ENCODE measurements at regions not wholly inside any gene's neighbourhood (a gene's known extent, or its start where the extent isn't known, plus 50 kb on each side); places are given as distances from the start of the nearest gene placed in this dataset.

- Histone ChIP-seq H3K36me3 (ENCODE audit: control insufficient read depth, insufficient read depth, low read length, severe bottlenecking) (no peaks in the 10 kb centered on the region), H3K9ac (ENCODE audit: low read length) (peak overlapping the region; percentile 21), H3K4me1 (ENCODE audit: control insufficient read depth, insufficient read depth, low read length) (peaks cover 6% of the 10 kb centered on the region), H3K9me3 (ENCODE audit: control insufficient read depth, low read length) (no peaks in the 10 kb centered on the region), H3K4me3 (ENCODE audit: low read length) (peak overlapping the region; percentile 45), H3K27me3 (replicated peaks; ENCODE audit: control insufficient read depth, insufficient read depth, low read length) (peaks cover 6% of the 10 kb centered on the region)
- DNase-seq (ENCODE audit: low read depth) = peak; percentile 67
Observed at GRCh38 chr18:76697441-76697901, 124.9 kb upstream of the ZNF236 start.

DNA sequence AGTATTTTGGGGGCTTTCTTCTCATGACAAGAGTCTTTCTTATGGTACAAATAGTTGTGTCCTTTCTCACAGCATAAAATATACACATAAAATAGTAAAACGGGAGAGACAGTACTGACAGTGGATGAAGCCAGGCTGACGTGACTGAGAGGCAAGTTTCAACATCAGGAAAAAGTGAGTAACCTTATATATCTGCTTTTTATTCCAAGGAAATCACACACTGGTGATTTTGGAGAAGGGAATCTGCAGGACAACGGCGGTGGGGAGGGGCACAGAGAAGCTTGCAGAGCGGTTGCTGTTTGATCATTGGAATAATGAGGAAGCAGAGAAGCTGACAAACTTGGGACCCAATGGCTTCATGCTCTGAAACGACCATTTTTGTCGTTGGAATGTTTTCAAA lies 130.6 kb upstream of the ZNF236 start:
- no peak overlapping the region for H3K9ac ChIP-seq (ENCODE audit: low read length)
- H3K27me3 ChIP-seq (replicated peaks; ENCODE audit: control insufficient read depth, insufficient read depth, low read length) = peaks cover 21% of the 10 kb centered on the region
- no peaks in the 10 kb centered on the region for H3K9me3 ChIP-seq (ENCODE audit: control insufficient read depth, low read length)
- peak; percentile 70 for DNase-seq (ENCODE audit: low read depth)
- H3K4me1 ChIP-seq (ENCODE audit: control insufficient read depth, insufficient read depth, low read length) = peaks cover 10% of the 10 kb centered on the region
- peak overlapping the region; percentile 16 for H3K4me3 ChIP-seq (ENCODE audit: low read length)
- H3K36me3 ChIP-seq (ENCODE audit: control insufficient read depth, insufficient read depth, low read length, severe bottlenecking) = no peaks in the 10 kb centered on the region

GRCh38 chr18:76689646-76690264 lies 132.6 kb upstream of the ZNF236 start:
- H3K27me3 ChIP-seq (replicated peaks; ENCODE audit: control insufficient read depth, insufficient read depth, low read length) = peaks cover 21% of the 10 kb centered on the region

DNA sequence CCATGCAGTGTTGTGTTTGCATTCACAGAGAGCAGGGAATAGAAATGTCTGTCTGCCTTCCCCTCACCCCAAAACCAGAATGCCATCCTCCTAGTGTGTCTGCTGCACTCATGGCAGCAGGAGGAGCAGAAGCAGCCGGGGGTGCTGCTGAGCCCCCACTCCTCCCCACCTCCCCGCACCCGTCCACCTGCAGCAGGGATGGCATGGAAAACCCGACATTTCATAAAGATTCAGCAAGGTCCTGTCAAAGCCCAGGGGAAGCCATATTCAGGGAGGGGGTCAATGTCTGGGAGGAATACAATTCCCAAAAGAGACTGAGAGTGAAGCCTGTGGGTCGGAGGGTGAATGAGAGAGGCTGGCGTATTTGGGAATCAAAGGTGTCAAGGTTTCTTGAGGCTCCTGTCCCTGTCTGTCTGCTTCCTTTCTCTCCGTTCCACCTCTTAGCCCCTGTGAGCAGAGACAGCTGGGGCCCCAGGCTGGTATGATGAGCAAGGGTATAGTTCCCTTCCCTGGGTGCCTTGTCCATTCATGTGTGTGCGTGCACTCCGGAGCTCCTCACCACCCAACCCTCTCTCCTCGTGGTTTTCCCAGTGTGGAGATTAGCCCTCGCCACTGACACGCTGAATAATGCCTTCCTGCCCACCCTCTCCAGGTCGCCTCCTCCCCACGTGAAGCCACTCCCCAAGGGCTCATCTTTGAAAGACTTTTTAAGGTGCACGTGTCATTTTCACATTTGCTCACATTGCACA lies 133.5 kb upstream of the ZNF236 start:
- no peak overlapping the region for H3K4me3 ChIP-seq (ENCODE audit: low read length)
- no peaks in the 10 kb centered on the region for H3K9me3 ChIP-seq (ENCODE audit: control insufficient read depth, low read length)

More at GRCh38 chr18:76689646-76690264, 132.6 kb upstream of the ZNF236 start:
- Histone ChIP-seq H3K9me3 (ENCODE audit: control insufficient read depth, low read length) (no peaks in the 10 kb centered on the region), H3K4me1 (ENCODE audit: control insufficient read depth, insufficient read depth, low read length) (peaks cover 14% of the 10 kb centered on the region), H3K9ac (ENCODE audit: low read length) (no peak overlapping the region), H3K4me3 (ENCODE audit: low read length) (no peak overlapping the region), H3K36me3 (ENCODE audit: control insufficient read depth, insufficient read depth, low read length, severe bottlenecking) (no peaks in the 10 kb centered on the region)
- no peak for DNase-seq (ENCODE audit: low read depth)

GRCh38 chr18:76687304-76687962 lies 134.9 kb upstream of the ZNF236 start:
- H3K4me3 ChIP-seq (ENCODE audit: low read length) = no peak overlapping the region
- H3K36me3 ChIP-seq (ENCODE audit: control insufficient read depth, insufficient read depth, low read length, severe bottlenecking) = no peaks in the 10 kb centered on the region
- peaks cover 14% of the 10 kb centered on the region for H3K4me1 ChIP-seq (ENCODE audit: control insufficient read depth, insufficient read depth, low read length)
- peak overlapping the region; percentile 51 for H3K9ac ChIP-seq (ENCODE audit: low read length)
- DNase-seq (ENCODE audit: low read depth) = no peak
- peaks cover 33% of the 10 kb centered on the region for H3K27me3 ChIP-seq (replicated peaks; ENCODE audit: control insufficient read depth, insufficient read depth, low read length)
- no peaks in the 10 kb centered on the region for H3K9me3 ChIP-seq (ENCODE audit: control insufficient read depth, low read length)

More for the DNA sequence above, 133.5 kb upstream of the ZNF236 start:
- no peak overlapping the region for H3K9ac ChIP-seq (ENCODE audit: low read length)
- H3K27me3 ChIP-seq (replicated peaks; ENCODE audit: control insufficient read depth, insufficient read depth, low read length) = peaks cover 30% of the 10 kb centered on the region
- no peak for DNase-seq (ENCODE audit: low read depth)
- peaks cover 14% of the 10 kb centered on the region for H3K4me1 ChIP-seq (ENCODE audit: control insufficient read depth, insufficient read depth, low read length)
- H3K36me3 ChIP-seq (ENCODE audit: control insufficient read depth, insufficient read depth, low read length, severe bottlenecking) = no peaks in the 10 kb centered on the region

- Histone ChIP-seq H3K9me3 (ENCODE audit: control insufficient read depth, low read length) (no peaks in the 10 kb centered on the region), H3K4me3 (ENCODE audit: low read length) (no peak overlapping the region), H3K27me3 (replicated peaks; ENCODE audit: control insufficient read depth, insufficient read depth, low read length) (peaks cover 33% of the 10 kb centered on the region), H3K9ac (ENCODE audit: low read length) (peak overlapping the region; percentile 51), H3K36me3 (ENCODE audit: control insufficient read depth, insufficient read depth, low read length, severe bottlenecking) (no peaks in the 10 kb centered on the region), H3K4me1 (ENCODE audit: control insufficient read depth, insufficient read depth, low read length) (peaks cover 12% of the 10 kb centered on the region)
- peak; percentile 83 for DNase-seq (ENCODE audit: low read depth)
Observed at GRCh38 chr18:76686737-76687231, 135.6 kb upstream of the ZNF236 start.

DNA sequence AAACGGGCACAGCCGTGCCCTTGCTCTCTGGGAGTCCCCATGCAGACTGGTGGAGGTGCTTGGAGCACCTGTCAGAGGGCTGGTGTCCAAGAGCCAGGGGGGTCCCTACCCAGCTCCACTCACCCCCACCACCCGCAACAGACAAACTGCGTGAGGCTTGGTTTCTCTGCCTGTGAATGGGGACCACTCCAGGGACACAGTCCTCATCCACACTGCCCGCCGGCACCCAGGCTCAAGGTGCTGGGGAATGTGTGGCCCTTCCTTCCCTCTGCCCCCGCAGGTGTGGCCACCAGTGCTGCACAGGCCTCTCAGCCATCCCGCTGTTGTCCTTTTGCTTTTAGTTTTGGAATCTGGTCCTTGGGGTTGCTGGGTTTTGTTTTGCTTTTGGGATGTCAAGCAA lies 136.5 kb upstream of the ZNF236 start:
- Histone ChIP-seq H3K27me3 (replicated peaks; ENCODE audit: control insufficient read depth, insufficient read depth, low read length) (peaks cover 33% of the 10 kb centered on the region), H3K4me3 (ENCODE audit: low read length) (no peak overlapping the region), H3K36me3 (ENCODE audit: control insufficient read depth, insufficient read depth, low read length, severe bottlenecking) (no peaks in the 10 kb centered on the region), H3K9ac (ENCODE audit: low read length) (no peak overlapping the region), H3K9me3 (ENCODE audit: control insufficient read depth, low read length) (no peaks in the 10 kb centered on the region), H3K4me1 (ENCODE audit: control insufficient read depth, insufficient read depth, low read length) (peaks cover 7% of the 10 kb centered on the region)
- no peak for DNase-seq (ENCODE audit: low read depth)

- Histone ChIP-seq H3K9me3 (ENCODE audit: control insufficient read depth, low read length) (no peaks in the 10 kb centered on the region), H3K4me3 (ENCODE audit: low read length) (no peak overlapping the region), H3K36me3 (ENCODE audit: control insufficient read depth, insufficient read depth, low read length, severe bottlenecking) (no peaks in the 10 kb centered on the region), H3K9ac (ENCODE audit: low read length) (no peak overlapping the region), H3K4me1 (ENCODE audit: control insufficient read depth, insufficient read depth, low read length) (peaks cover 7% of the 10 kb centered on the region), H3K27me3 (replicated peaks; ENCODE audit: control insufficient read depth, insufficient read depth, low read length) (peaks cover 33% of the 10 kb centered on the region)
- no peak for DNase-seq (ENCODE audit: low read depth)
Observed at GRCh38 chr18:76685402-76685801, 137.0 kb upstream of the ZNF236 start.

- Histone ChIP-seq H3K9ac (ENCODE audit: low read length) (no peak overlapping the region), H3K27me3 (replicated peaks; ENCODE audit: control insufficient read depth, insufficient read depth, low read length) (peaks cover 27% of the 10 kb centered on the region), H3K4me1 (ENCODE audit: control insufficient read depth, insufficient read depth, low read length) (peaks cover 7% of the 10 kb centered on the region), H3K4me3 (ENCODE audit: low read length) (no peak overlapping the region), H3K9me3 (ENCODE audit: control insufficient read depth, low read length) (no peaks in the 10 kb centered on the region), H3K36me3 (ENCODE audit: control insufficient read depth, insufficient read depth, low read length, severe bottlenecking) (no peaks in the 10 kb centered on the region)
- no peak for DNase-seq (ENCODE audit: low read depth)
Observed at GRCh38 chr18:76684265-76684664, 138.1 kb upstream of the ZNF236 start.

DNA sequence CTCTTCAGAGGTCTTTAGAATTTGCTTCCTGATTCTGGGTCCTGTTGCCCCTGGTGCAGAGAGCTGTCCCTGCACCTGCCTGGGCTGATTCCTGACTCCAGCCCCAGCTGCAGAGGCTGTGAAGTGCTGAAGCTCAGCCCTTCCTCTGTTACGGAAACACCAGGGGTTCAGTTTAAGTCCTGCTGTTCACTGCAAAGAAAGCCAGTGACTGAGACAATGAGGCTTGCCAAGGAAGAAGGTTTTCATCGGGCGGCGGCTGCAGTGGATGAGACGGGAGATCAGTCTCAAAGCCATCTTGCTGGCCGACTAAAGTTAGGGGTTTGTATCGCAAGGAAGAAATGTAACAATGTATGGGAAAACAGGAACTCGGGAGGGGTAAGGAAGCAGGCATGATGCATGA lies 142.4 kb upstream of the ZNF236 start:
- Histone ChIP-seq H3K27me3 (replicated peaks; ENCODE audit: control insufficient read depth, insufficient read depth, low read length) (peaks cover 29% of the 10 kb centered on the region), H3K4me3 (ENCODE audit: low read length) (no peak overlapping the region), H3K9ac (ENCODE audit: low read length) (no peak overlapping the region), H3K4me1 (ENCODE audit: control insufficient read depth, insufficient read depth, low read length) (no peaks in the 10 kb centered on the region), H3K9me3 (ENCODE audit: control insufficient read depth, low read length) (no peaks in the 10 kb centered on the region), H3K36me3 (ENCODE audit: control insufficient read depth, insufficient read depth, low read length, severe bottlenecking) (no peaks in the 10 kb centered on the region)
- no peak for DNase-seq (ENCODE audit: low read depth)

DNA sequence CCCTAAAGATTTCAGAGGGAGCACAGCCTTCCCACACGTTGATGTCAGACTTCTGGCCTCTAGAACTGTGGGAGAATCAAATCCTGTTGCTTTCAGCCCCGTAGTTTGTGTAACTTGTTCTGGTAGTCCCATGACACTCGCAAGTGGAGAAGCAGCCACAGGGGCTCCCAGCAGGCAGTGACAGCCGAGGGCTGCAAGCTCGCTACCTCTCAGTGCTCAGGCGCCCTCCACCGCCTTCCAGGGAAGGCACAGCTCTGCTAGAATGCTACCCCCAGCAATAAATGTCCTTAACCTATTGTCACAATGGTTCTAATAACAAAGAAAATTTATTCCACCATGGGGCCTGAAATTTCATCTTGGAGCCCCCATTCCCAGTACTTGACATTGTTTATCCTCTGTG lies 143.1 kb upstream of the ZNF236 start:
- Histone ChIP-seq H3K27me3 (replicated peaks; ENCODE audit: control insufficient read depth, insufficient read depth, low read length) (peaks cover 24% of the 10 kb centered on the region), H3K36me3 (ENCODE audit: control insufficient read depth, insufficient read depth, low read length, severe bottlenecking) (no peaks in the 10 kb centered on the region), H3K9me3 (ENCODE audit: control insufficient read depth, low read length) (no peaks in the 10 kb centered on the region), H3K9ac (ENCODE audit: low read length) (no peak overlapping the region), H3K4me1 (ENCODE audit: control insufficient read depth, insufficient read depth, low read length) (no peaks in the 10 kb centered on the region), H3K4me3 (ENCODE audit: low read length) (no peak overlapping the region)
- DNase-seq (ENCODE audit: low read depth) = no peak

Measured in adipocyte (in vitro differentiated cells).